Activated T-helper 17 cell treated with anti-CD3 and anti-CD28 coated beads, Interleukin-2, amount 50 U/mL, for 72 hours (primary cell): ENCODE measurements at regions not wholly inside any gene's neighbourhood (a gene's known extent, or its start where the extent isn't known, plus 50 kb on each side); places are given as distances from the start of the nearest gene placed in this dataset.
"Not testable (repeated sequence)": the region's sequence is repeated elsewhere in the genome, so short reads cannot be mapped to it uniquely, and the experiment has no call there.

Experiments
- ATAC-seq: fragments of 150-1000 bp; cut with Tn5 transposase; replicated peaks from 2 replicates; pipeline ENCODE4 v1.10.0; 2021; ENCODE audit warnings: mild to moderate bottlenecking, moderate library complexity
- H3K27ac Mint-ChIP-seq: one replicate; pipeline ENCODE4 v1.8.0; 2022; ENCODE audit warnings: mixed read lengths
- H3K27me3 Mint-ChIP-seq: one replicate; pipeline ENCODE4 v1.8.0; 2022; ENCODE audit warnings: mixed read lengths
- H3K36me3 Mint-ChIP-seq: one replicate; pipeline ENCODE4 v1.8.0; 2022; ENCODE audit warnings: low read depth, mild to moderate bottlenecking, mixed read lengths
- H3K4me1 Mint-ChIP-seq: one replicate; pipeline ENCODE4 v1.8.0; 2022; ENCODE audit warnings: mixed read lengths
- H3K4me3 Mint-ChIP-seq: one replicate; pipeline ENCODE4 v1.8.0; 2022; ENCODE audit warnings: mild to moderate bottlenecking, mixed read lengths
- H3K9me3 Mint-ChIP-seq: one replicate; pipeline ENCODE4 v1.8.0; 2022; ENCODE audit warnings: mixed read lengths

GRCh38 chr20:26201026-26201425, 504.4 kb upstream of the ZNF337 start:
- not testable (repeated sequence) for H3K27me3 Mint-ChIP-seq, H3K27ac Mint-ChIP-seq, H3K4me1 Mint-ChIP-seq, H3K4me3 Mint-ChIP-seq, H3K9me3 Mint-ChIP-seq, H3K36me3 Mint-ChIP-seq, ATAC-seq

GRCh38 chr20:26187329-26187728, 490.7 kb upstream of the ZNF337 start:
- H3K27ac Mint-ChIP-seq, H3K4me1 Mint-ChIP-seq, H3K9me3 Mint-ChIP-seq, H3K27me3 Mint-ChIP-seq, H3K36me3 Mint-ChIP-seq, H3K4me3 Mint-ChIP-seq, ATAC-seq: not testable (repeated sequence)

GRCh38 chr20:26183720-26184119, 487.1 kb upstream of the ZNF337 start:
- H3K27me3 Mint-ChIP-seq, H3K9me3 Mint-ChIP-seq, H3K36me3 Mint-ChIP-seq, H3K4me1 Mint-ChIP-seq, H3K27ac Mint-ChIP-seq, H3K4me3 Mint-ChIP-seq, ATAC-seq: not testable (repeated sequence)

GRCh38 chr20:26181364-26181763, 484.7 kb upstream of the ZNF337 start:
- ATAC-seq, H3K9me3 Mint-ChIP-seq, H3K36me3 Mint-ChIP-seq, H3K4me1 Mint-ChIP-seq, H3K27me3 Mint-ChIP-seq, H3K4me3 Mint-ChIP-seq, H3K27ac Mint-ChIP-seq: not testable (repeated sequence)

GRCh38 chr20:26171875-26172274, 475.2 kb upstream of the ZNF337 start:
- not testable (repeated sequence) for ATAC-seq, H3K4me1 Mint-ChIP-seq, H3K9me3 Mint-ChIP-seq, H3K4me3 Mint-ChIP-seq, H3K36me3 Mint-ChIP-seq, H3K27me3 Mint-ChIP-seq, H3K27ac Mint-ChIP-seq

- H3K4me1 Mint-ChIP-seq = no peaks in the 10 kb centered on the region
- H3K4me3 Mint-ChIP-seq = no peak overlapping the region
- ATAC-seq = no peak
- no peaks in the 10 kb centered on the region for H3K9me3 Mint-ChIP-seq
- H3K36me3 Mint-ChIP-seq = no peaks in the 10 kb centered on the region
- H3K27me3 Mint-ChIP-seq = peaks cover 4% of the 10 kb centered on the region
- no peak overlapping the region for H3K27ac Mint-ChIP-seq
These were observed 472.9 kb upstream of the ZNF337 start for GRCh38 chr20:26169506-26169905.

GRCh38 chr20:26167499-26167898, 470.8 kb upstream of the ZNF337 start:
- no peak for ATAC-seq
- H3K27ac Mint-ChIP-seq = no peak overlapping the region
- no peaks in the 10 kb centered on the region for H3K9me3 Mint-ChIP-seq
- no peaks in the 10 kb centered on the region for H3K36me3 Mint-ChIP-seq
- H3K4me3 Mint-ChIP-seq = no peak overlapping the region
- peaks cover 7% of the 10 kb centered on the region for H3K27me3 Mint-ChIP-seq
- H3K4me1 Mint-ChIP-seq = no peaks in the 10 kb centered on the region

- Mint-ChIP-seq H3K4me3 (no peak overlapping the region), H3K27ac (no peak overlapping the region), H3K9me3 (no peaks in the 10 kb centered on the region), H3K27me3 (peaks cover 7% of the 10 kb centered on the region), H3K36me3 (no peaks in the 10 kb centered on the region), H3K4me1 (no peaks in the 10 kb centered on the region)
- no peak for ATAC-seq
These were observed 467.2 kb upstream of the ZNF337 start for GRCh38 chr20:26163890-26164289.

- not testable (repeated sequence) for H3K27ac Mint-ChIP-seq, H3K36me3 Mint-ChIP-seq, ATAC-seq, H3K9me3 Mint-ChIP-seq, H3K4me3 Mint-ChIP-seq, H3K4me1 Mint-ChIP-seq, H3K27me3 Mint-ChIP-seq
These were observed 466.5 kb upstream of the ZNF337 start for GRCh38 chr20:26163151-26163550.

- ATAC-seq, H3K9me3 Mint-ChIP-seq, H3K4me3 Mint-ChIP-seq, H3K4me1 Mint-ChIP-seq, H3K27me3 Mint-ChIP-seq, H3K27ac Mint-ChIP-seq, H3K36me3 Mint-ChIP-seq: not testable (repeated sequence)
These were observed 465.1 kb upstream of the ZNF337 start for GRCh38 chr20:26161741-26162140.

GRCh38 chr20:26160916-26161315, 464.3 kb upstream of the ZNF337 start:
- not testable (repeated sequence) for H3K9me3 Mint-ChIP-seq, ATAC-seq, H3K27ac Mint-ChIP-seq, H3K27me3 Mint-ChIP-seq, H3K4me3 Mint-ChIP-seq, H3K36me3 Mint-ChIP-seq, H3K4me1 Mint-ChIP-seq

GRCh38 chr20:26154224-26154623, 457.6 kb upstream of the ZNF337 start:
- H3K4me1 Mint-ChIP-seq = no peaks in the 10 kb centered on the region
- H3K27ac Mint-ChIP-seq = no peak overlapping the region
- ATAC-seq = no peak
- H3K36me3 Mint-ChIP-seq = no peaks in the 10 kb centered on the region
- no peak overlapping the region for H3K4me3 Mint-ChIP-seq
- no peaks in the 10 kb centered on the region for H3K9me3 Mint-ChIP-seq
- H3K27me3 Mint-ChIP-seq = peaks cover 7% of the 10 kb centered on the region

GRCh38 chr20:26135325-26136110, 438.9 kb upstream of the ZNF337 start:
- Mint-ChIP-seq H3K4me1 (peaks cover 4% of the 10 kb centered on the region), H3K4me3 (no peak overlapping the region), H3K27ac (no peak overlapping the region), H3K27me3 (no peaks in the 10 kb centered on the region), H3K36me3 (no peaks in the 10 kb centered on the region), H3K9me3 (peaks cover 3% of the 10 kb centered on the region)
- no peak for ATAC-seq

GRCh38 chr20:26134606-26135005, 438.0 kb upstream of the ZNF337 start:
- Mint-ChIP-seq H3K4me1 (peaks cover under 1% of the 10 kb centered on the region), H3K36me3 (no peaks in the 10 kb centered on the region), H3K4me3 (no peak overlapping the region), H3K9me3 (peaks cover 3% of the 10 kb centered on the region), H3K27me3 (no peaks in the 10 kb centered on the region), H3K27ac (no peak overlapping the region)
- no peak for ATAC-seq

GRCh38 chr20:26133794-26134193, 437.1 kb upstream of the ZNF337 start:
- H3K27ac Mint-ChIP-seq, H3K36me3 Mint-ChIP-seq, H3K4me3 Mint-ChIP-seq, H3K9me3 Mint-ChIP-seq, ATAC-seq, H3K27me3 Mint-ChIP-seq, H3K4me1 Mint-ChIP-seq: not testable (repeated sequence)

- H3K27ac Mint-ChIP-seq, H3K4me1 Mint-ChIP-seq, H3K9me3 Mint-ChIP-seq, H3K4me3 Mint-ChIP-seq, H3K27me3 Mint-ChIP-seq, ATAC-seq, H3K36me3 Mint-ChIP-seq: not testable (repeated sequence)
These were observed 424.3 kb upstream of the ZNF337 start for GRCh38 chr20:26120920-26121319.
